22Rv1 (cell line): ENCODE measurements at regions not wholly inside any gene's neighbourhood (a gene's known extent, or its start where the extent isn't known, plus 50 kb on each side); places are given as distances from the start of the nearest gene placed in this dataset.

ENCODE experiments used
- CTCF ChIP-seq: fragments of 450-650 bp; IDR thresholded peaks from 2 replicates; pipeline ENCODE4 v1.5.1; 2017; ENCODE audit warnings: mild to moderate bottlenecking
- ZFX ChIP-seq: fragments of 450-650 bp; IDR thresholded peaks from 2 replicates; pipeline ENCODE4 v1.6.1; 2017; ENCODE audit warnings: antibody characterized with exemption, borderline replicate concordance

DNA sequence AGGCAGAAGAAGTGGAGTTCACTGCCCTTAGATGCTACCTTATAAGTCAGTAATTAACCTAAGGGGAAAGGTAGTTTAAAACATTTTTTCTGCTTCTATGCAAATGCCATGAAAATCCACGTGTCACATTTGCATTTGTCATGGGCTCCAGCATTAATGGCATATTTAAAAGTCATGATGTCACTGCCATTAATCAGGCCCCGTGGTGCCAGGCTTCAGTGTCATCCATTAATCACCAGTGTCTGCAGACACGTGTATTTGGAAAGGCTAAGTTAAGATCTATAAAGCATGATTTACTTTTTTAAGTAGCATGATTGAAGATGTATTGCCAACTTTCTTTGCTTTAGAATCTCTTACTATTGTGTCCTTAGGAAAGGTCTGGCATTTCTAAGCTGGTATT, 857.8 kb downstream of the TUSC7 start:
- TF ChIP-seq CTCF (no peak), ZFX (no peak)
